ENCODE measurements at regions not wholly inside any gene's neighbourhood (a gene's known extent, or its start where the extent isn't known, plus 50 kb on each side); places are given as distances from the start of the nearest gene placed in this dataset.
A peak's percentile ranks its signal among the peaks of the same experiment; 100 is the strongest.

DNA sequence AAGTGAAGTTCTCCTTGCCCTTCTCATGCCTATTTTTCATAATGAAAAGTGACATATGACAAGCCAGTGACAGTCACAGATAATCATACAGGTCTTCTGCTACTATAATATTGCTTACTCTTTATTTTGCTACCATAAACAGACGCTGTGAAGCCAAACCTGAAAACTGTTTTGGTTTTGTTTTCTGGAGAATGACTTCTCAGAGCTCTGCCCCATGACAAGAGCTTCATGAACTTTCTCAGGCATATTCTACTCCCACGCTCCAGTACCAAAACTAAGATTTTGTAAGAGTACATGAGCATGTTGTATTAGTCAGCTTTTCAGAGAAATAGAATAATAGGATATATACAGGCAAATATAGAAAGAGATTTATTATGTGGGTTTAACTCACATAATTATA, 64.3 kb upstream of the VTCN1 start (continued):
- TF ChIP-seq E2F4 (CRISPR knock-in tag; IDR thresholded peaks at IDR 0.05; ENCODE audit: borderline replicate concordance, low read depth) (no peak), NR3C1 (CRISPR knock-in tag; conservative IDR thresholded peaks at IDR 0.05; ENCODE audit: low read depth) (no peak), RELA (CRISPR knock-in tag; IDR thresholded peaks at IDR 0.05; ENCODE audit: borderline replicate concordance) (no peak)
- TF ChIP-seq, protein P1, sequence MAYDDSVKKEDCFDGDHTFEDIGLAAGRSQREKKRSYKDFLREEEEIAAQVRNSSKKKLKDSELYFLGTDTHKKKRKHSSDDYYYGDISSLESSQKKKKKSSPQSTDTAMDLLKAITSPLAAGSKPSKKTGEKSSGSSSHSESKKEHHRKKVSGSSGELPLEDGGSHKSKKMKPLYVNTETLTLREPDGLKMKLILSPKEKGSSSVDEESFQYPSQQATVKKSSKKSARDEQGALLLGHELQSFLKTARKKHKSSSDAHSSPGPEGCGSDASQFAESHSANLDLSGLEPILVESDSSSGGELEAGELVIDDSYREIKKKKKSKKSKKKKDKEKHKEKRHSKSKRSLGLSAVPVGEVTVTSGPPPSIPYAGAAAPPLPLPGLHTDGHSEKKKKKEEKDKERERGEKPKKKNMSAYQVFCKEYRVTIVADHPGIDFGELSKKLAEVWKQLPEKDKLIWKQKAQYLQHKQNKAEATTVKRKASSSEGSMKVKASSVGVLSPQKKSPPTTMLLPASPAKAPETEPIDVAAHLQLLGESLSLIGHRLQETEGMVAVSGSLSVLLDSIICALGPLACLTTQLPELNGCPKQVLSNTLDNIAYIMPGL (CRISPR knock-in tag; IDR thresholded peaks at IDR 0.05), result no peak

GRCh38 chr1:117271959-117272358, 61.2 kb upstream of the VTCN1 start:
- H3K27ac Mint-ChIP-seq, result peak overlapping the region; percentile 43

More at GRCh38 chr1:117271959-117272358, 61.2 kb upstream of the VTCN1 start:
- no peak for TF ChIP-seq JUN (CRISPR knock-in tag; IDR thresholded peaks at IDR 0.05)
- TF ChIP-seq NFYB (CRISPR knock-in tag; conservative IDR thresholded peaks at IDR 0.05; ENCODE audit: low read depth), result no peak
- TF ChIP-seq IRF1 (CRISPR knock-in tag; IDR thresholded peaks at IDR 0.05), result no peak
- TF ChIP-seq, protein P2, sequence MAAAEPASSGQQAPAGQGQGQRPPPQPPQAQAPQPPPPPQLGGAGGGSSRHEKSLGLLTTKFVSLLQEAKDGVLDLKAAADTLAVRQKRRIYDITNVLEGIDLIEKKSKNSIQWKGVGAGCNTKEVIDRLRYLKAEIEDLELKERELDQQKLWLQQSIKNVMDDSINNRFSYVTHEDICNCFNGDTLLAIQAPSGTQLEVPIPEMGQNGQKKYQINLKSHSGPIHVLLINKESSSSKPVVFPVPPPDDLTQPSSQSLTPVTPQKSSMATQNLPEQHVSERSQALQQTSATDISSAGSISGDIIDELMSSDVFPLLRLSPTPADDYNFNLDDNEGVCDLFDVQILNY (CRISPR knock-in tag; IDR thresholded peaks at IDR 0.05), result no peak
- TF ChIP-seq ZNF121 (CRISPR knock-in tag; IDR thresholded peaks at IDR 0.05), result no peak
- no peak for TF ChIP-seq SMAD3 (CRISPR knock-in tag; IDR thresholded peaks at IDR 0.05; ENCODE audit: borderline replicate concordance)
- no peak for TF ChIP-seq ETV6 (CRISPR knock-in tag; IDR thresholded peaks at IDR 0.05)
- TF ChIP-seq ZNF138 (CRISPR knock-in tag; conservative IDR thresholded peaks at IDR 0.05), result no peak
- TF ChIP-seq, protein P3, sequence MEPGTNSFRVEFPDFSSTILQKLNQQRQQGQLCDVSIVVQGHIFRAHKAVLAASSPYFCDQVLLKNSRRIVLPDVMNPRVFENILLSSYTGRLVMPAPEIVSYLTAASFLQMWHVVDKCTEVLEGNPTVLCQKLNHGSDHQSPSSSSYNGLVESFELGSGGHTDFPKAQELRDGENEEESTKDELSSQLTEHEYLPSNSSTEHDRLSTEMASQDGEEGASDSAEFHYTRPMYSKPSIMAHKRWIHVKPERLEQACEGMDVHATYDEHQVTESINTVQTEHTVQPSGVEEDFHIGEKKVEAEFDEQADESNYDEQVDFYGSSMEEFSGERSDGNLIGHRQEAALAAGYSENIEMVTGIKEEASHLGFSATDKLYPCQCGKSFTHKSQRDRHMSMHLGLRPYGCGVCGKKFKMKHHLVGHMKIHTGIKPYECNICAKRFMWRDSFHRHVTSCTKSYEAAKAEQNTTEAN (CRISPR knock-in tag; IDR thresholded peaks at IDR 0.05), result no peak
- TF ChIP-seq, protein P4, sequence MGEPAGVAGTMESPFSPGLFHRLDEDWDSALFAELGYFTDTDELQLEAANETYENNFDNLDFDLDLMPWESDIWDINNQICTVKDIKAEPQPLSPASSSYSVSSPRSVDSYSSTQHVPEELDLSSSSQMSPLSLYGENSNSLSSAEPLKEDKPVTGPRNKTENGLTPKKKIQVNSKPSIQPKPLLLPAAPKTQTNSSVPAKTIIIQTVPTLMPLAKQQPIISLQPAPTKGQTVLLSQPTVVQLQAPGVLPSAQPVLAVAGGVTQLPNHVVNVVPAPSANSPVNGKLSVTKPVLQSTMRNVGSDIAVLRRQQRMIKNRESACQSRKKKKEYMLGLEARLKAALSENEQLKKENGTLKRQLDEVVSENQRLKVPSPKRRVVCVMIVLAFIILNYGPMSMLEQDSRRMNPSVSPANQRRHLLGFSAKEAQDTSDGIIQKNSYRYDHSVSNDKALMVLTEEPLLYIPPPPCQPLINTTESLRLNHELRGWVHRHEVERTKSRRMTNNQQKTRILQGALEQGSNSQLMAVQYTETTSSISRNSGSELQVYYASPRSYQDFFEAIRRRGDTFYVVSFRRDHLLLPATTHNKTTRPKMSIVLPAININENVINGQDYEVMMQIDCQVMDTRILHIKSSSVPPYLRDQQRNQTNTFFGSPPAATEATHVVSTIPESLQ (CRISPR knock-in tag; IDR thresholded peaks at IDR 0.05), result no peak
- no peak for TF ChIP-seq TEAD1 (CRISPR knock-in tag; IDR thresholded peaks at IDR 0.05)
- no peak for TF ChIP-seq FOXK1 (CRISPR knock-in tag; IDR thresholded peaks at IDR 0.05)
- no peak for TF ChIP-seq ESRRA (CRISPR knock-in tag; IDR thresholded peaks at IDR 0.05; ENCODE audit: borderline replicate concordance)
- no peak for TF ChIP-seq TEAD4 (CRISPR knock-in tag; IDR thresholded peaks at IDR 0.05)
- TF ChIP-seq, protein P5, sequence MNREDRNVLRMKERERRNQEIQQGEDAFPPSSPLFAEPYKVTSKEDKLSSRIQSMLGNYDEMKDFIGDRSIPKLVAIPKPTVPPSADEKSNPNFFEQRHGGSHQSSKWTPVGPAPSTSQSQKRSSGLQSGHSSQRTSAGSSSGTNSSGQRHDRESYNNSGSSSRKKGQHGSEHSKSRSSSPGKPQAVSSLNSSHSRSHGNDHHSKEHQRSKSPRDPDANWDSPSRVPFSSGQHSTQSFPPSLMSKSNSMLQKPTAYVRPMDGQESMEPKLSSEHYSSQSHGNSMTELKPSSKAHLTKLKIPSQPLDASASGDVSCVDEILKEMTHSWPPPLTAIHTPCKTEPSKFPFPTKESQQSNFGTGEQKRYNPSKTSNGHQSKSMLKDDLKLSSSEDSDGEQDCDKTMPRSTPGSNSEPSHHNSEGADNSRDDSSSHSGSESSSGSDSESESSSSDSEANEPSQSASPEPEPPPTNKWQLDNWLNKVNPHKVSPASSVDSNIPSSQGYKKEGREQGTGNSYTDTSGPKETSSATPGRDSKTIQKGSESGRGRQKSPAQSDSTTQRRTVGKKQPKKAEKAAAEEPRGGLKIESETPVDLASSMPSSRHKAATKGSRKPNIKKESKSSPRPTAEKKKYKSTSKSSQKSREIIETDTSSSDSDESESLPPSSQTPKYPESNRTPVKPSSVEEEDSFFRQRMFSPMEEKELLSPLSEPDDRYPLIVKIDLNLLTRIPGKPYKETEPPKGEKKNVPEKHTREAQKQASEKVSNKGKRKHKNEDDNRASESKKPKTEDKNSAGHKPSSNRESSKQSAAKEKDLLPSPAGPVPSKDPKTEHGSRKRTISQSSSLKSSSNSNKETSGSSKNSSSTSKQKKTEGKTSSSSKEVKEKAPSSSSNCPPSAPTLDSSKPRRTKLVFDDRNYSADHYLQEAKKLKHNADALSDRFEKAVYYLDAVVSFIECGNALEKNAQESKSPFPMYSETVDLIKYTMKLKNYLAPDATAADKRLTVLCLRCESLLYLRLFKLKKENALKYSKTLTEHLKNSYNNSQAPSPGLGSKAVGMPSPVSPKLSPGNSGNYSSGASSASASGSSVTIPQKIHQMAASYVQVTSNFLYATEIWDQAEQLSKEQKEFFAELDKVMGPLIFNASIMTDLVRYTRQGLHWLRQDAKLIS (CRISPR knock-in tag; IDR thresholded peaks at IDR 0.05; ENCODE audit: borderline replicate concordance), result no peak
- no peak for TF ChIP-seq E2F1 (CRISPR knock-in tag; IDR thresholded peaks at IDR 0.05)
- no peak for TF ChIP-seq ZNF396 (CRISPR knock-in tag; IDR thresholded peaks at IDR 0.05; ENCODE audit: borderline replicate concordance)
- no peak for TF ChIP-seq MXD4 (CRISPR knock-in tag; IDR thresholded peaks at IDR 0.05; ENCODE audit: borderline replicate concordance)
- TF ChIP-seq, protein P6, sequence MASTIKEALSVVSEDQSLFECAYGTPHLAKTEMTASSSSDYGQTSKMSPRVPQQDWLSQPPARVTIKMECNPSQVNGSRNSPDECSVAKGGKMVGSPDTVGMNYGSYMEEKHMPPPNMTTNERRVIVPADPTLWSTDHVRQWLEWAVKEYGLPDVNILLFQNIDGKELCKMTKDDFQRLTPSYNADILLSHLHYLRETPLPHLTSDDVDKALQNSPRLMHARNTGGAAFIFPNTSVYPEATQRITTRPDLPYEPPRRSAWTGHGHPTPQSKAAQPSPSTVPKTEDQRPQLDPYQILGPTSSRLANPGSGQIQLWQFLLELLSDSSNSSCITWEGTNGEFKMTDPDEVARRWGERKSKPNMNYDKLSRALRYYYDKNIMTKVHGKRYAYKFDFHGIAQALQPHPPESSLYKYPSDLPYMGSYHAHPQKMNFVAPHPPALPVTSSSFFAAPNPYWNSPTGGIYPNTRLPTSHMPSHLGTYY (CRISPR knock-in tag; IDR thresholded peaks at IDR 0.05), result no peak
- Mint-ChIP-seq H3K9me3 (peaks cover 20% of the 10 kb centered on the region), H3K4me3 (no peak overlapping the region), H3K36me3 (peaks cover 18% of the 10 kb centered on the region), H3K4me1 (peaks cover 57% of the 10 kb centered on the region), H3K27me3 (ENCODE audit: low read depth) (no peaks in the 10 kb centered on the region)
- POLR2A ChIA-PET, result no interaction called here
- DNase-seq (ENCODE audit: low spot score) (no peak), ATAC-seq (no peak)
- CTCF ChIA-PET, result no interaction called here

All from WTC11 (cell line).